Ascending aorta (tissue), 2 donors: ENCODE measurements at regions not wholly inside any gene's neighbourhood (a gene's known extent, or its start where the extent isn't known, plus 50 kb on each side); places are given as distances from the start of the nearest gene placed in this dataset.

Experiments
- DNase-seq, 2 donors: peaks; one replicate each; pipeline ENCODE4 v3.0.0-alpha.2; 2019; ENCODE audit warnings: low spot score in 2 of 2
- H3K27ac ChIP-seq, 2 donors: fragments of 200-600 bp; sonication (generic); one replicate each; pipeline ENCODE4 v1.5.1; 2016 to 2017; ENCODE audit warnings: mild to moderate bottlenecking in 1 of 2
- H3K27me3 ChIP-seq: fragments of 200-600 bp; sonication (generic); one replicate; pipeline ENCODE4 v1.5.1; 2017
- H3K36me3 ChIP-seq, 2 donors: fragments of 200-600 bp; sonication (generic); one replicate each; pipeline ENCODE4 v1.5.1; 2016
- H3K4me1 ChIP-seq, 2 donors: fragments of 200-600 bp; sonication (generic); one replicate each; pipeline ENCODE4 v1.5.1; 2016 to 2017; ENCODE audit warnings: mild to moderate bottlenecking in 1 of 2
- H3K4me3 ChIP-seq, 2 donors: fragments of 200-600 bp; sonication (generic); one replicate each; pipeline ENCODE4 v1.5.1; 2016 to 2017; ENCODE audit warnings: mild to moderate bottlenecking in 1 of 2
- H3K9me3 ChIP-seq, 2 donors: fragments of 200-600 bp; sonication (generic); one replicate each; pipeline ENCODE4 v1.5.1; 2016
- CTCF ChIP-seq, 3 experiments: fragments of 200-600 bp in 2 of 3; fragments of 450-650 bp in 1 of 3; sonication (generic) in 2 of 3; IDR thresholded peaks; one replicate each; pipeline ENCODE4 v1.5.1; 2016 to 2019; ENCODE audit warnings: antibody characterized with exemption in 3 of 3, mild to moderate bottlenecking in 1 of 3, moderate library complexity in 1 of 3
- intact Hi-C: fragments of 100-400 bp; cut with DNase I; formaldehyde crosslinking; loops from one replicate; pipeline ENCODE4 v1.15.1; 2023

DNA sequence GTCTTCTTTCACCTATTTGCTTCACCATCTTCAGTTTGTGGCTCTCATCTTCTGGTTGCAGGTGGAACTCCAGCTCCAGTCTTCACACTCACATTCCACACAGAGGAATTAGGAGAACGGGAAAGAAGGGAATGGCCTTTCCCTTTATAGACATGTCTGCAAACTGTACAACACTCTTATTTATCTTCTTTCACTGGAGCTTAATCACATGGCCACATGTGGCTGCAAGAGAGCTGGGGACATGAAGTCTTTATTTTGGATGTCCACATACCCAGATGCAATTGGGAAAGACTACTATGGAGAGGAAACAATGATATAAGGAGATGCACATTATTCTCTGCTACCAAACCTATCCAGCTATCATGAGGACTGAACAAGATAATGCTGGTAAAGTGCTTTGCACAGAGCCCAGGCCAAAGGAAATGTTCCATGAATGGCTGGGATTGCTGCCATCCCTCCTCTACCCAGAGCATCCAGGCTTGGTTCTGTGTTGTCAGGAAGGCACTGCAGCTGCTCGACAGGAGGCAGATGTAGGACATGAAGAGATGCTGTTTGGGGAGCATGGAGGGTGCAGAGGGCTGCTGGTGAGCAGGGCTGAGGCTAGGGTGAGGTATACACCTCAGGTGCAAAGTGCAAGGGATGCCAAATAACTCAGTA is 183.8 kb upstream of the TBX20 start:
- Histone ChIP-seq H3K27me3 (no peaks in the 10 kb centered on the region), H3K4me1 (no peaks in the 10 kb centered on the region), H3K9me3 (no peaks in the 10 kb centered on the region), H3K4me3 (no peak overlapping the region), H3K36me3 (no peaks in the 10 kb centered on the region), H3K27ac (no peak overlapping the region)
- DNase-seq: no peak
- no peak for TF ChIP-seq CTCF (IDR thresholded peaks at IDR 0.05)
- intact Hi-C loops: no loop called here

DNA sequence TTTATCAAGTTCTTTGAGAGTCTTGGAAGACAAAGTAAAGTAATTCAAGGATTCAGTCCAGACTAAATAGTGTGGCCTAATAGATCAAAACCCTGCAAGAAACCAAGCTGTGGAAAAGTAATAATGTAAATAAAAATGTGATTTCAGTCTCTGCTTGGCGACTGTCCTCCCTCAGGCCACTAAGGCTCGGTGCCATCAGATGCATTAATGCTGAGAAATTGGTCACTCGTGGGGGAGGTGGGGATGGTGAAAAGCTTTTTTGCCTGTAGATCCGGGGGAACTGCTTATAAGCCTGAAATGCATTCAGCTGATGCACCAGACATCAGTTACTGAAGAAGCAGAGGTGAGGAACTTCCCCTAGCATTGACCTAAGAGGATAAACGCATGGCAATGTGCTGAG is 182.6 kb upstream of the TBX20 start:
- no peak for DNase-seq
- intact Hi-C loops: no loop called here

GRCh38 chr7:35430547-35431153 is 176.8 kb upstream of the TBX20 start:
- H3K4me3 ChIP-seq: no peak overlapping the region
- intact Hi-C loops: no loop called here

More for the DNA sequence above, 182.6 kb upstream of the TBX20 start:
- H3K36me3 ChIP-seq: no peaks in the 10 kb centered on the region
- TF ChIP-seq CTCF (IDR thresholded peaks at IDR 0.05): no peak
- H3K4me1 ChIP-seq: no peaks in the 10 kb centered on the region
- no peaks in the 10 kb centered on the region for H3K27me3 ChIP-seq
- no peaks in the 10 kb centered on the region for H3K9me3 ChIP-seq
- H3K4me3 ChIP-seq: no peak overlapping the region
- H3K27ac ChIP-seq: no peak overlapping the region

DNA sequence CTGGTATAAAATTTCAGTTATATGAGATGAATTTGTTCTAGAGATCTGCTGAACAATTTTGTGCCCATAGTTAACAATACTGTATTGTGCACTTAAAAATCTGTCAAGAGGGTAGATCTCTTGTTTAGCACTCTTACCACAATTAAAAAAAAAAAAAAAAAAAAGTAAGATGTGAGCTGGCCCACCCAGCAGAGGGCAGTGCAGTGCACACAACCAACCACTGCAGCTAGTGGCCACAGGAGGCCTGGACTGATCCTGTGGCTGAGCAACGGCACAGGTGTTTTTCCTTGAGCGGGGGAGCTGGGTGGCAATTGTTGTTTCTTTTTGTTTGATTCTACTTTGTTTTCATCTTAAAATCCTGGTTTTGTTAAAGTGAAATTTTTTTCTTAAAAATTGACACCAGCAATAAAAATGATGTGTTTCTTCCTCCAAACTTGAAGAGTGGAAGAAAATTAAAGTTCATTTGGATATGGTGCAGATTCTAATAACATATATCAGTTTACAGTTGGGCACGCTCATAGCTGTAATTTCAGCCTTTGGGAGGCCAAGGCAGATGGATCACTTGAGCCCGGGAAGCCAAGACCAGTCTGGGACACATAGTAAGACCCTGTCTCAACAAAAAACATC is 171.1 kb upstream of the TBX20 start:
- Histone ChIP-seq H3K4me3 (no peak overlapping the region), H3K9me3 (no peaks in the 10 kb centered on the region), H3K36me3 (no peaks in the 10 kb centered on the region), H3K4me1 (no peaks in the 10 kb centered on the region), H3K27me3 (no peaks in the 10 kb centered on the region), H3K27ac (no peak overlapping the region)
- intact Hi-C loops: no loop called here
- peak in 2 of 3 experiments; percentile 28 to 35 for TF ChIP-seq CTCF (IDR thresholded peaks at IDR 0.05)
- DNase-seq: no peak

More at GRCh38 chr7:35430547-35431153, 176.8 kb upstream of the TBX20 start:
- H3K27me3 ChIP-seq: no peaks in the 10 kb centered on the region
- H3K36me3 ChIP-seq: no peaks in the 10 kb centered on the region
- H3K27ac ChIP-seq: no peak overlapping the region
- DNase-seq: no peak
- no peak for TF ChIP-seq CTCF (IDR thresholded peaks at IDR 0.05)
- no peaks in the 10 kb centered on the region for H3K9me3 ChIP-seq
- H3K4me1 ChIP-seq: no peaks in the 10 kb centered on the region

- no peak overlapping the region for H3K27ac ChIP-seq
- no peak overlapping the region for H3K4me3 ChIP-seq
- no peaks in the 10 kb centered on the region for H3K36me3 ChIP-seq
- no peaks in the 10 kb centered on the region for H3K4me1 ChIP-seq
- intact Hi-C loops: no loop called here
- H3K27me3 ChIP-seq: no peaks in the 10 kb centered on the region
- DNase-seq: no peak
- no peak for TF ChIP-seq CTCF (IDR thresholded peaks at IDR 0.05)
- H3K9me3 ChIP-seq: no peaks in the 10 kb centered on the region
Observed at GRCh38 chr7:35424440-35424839, 170.5 kb upstream of the TBX20 start.
